HUES48 (cell line): ENCODE measurements at regions not wholly inside any gene's neighbourhood (a gene's known extent, or its start where the extent isn't known, plus 50 kb on each side); places are given as distances from the start of the nearest gene placed in this dataset.

ENCODE experiments used
- H3K27ac ChIP-seq: one replicate; pipeline ENCODE4 v1.7.0; 2013; ENCODE audit warnings: low read depth, low read length, inconsistent platforms
- H3K27me3 ChIP-seq: 2 replicates; pipeline ENCODE4 v1.6.1; 2013; ENCODE audit warnings: mild to moderate bottlenecking, low read length; ENCODE audit not compliant: control insufficient read depth, insufficient read depth
- H3K36me3 ChIP-seq: 2 replicates; pipeline ENCODE4 v1.6.1; 2013; ENCODE audit warnings: low read length; ENCODE audit not compliant: control insufficient read depth, insufficient read depth
- H3K4me1 ChIP-seq: 2 replicates; pipeline ENCODE4 v1.6.1; 2013; ENCODE audit warnings: mild to moderate bottlenecking, low read length; ENCODE audit not compliant: control insufficient read depth, insufficient read depth
- H3K4me3 ChIP-seq: 2 replicates; pipeline ENCODE4 v1.5.1; 2013; ENCODE audit warnings: mild to moderate bottlenecking, low read depth, low read length
- H3K9ac ChIP-seq: 2 replicates; pipeline ENCODE4 v1.6.1; 2013; ENCODE audit warnings: mild to moderate bottlenecking, low read depth, low read length, moderate library complexity
- H3K9me3 ChIP-seq: 2 replicates; pipeline ENCODE4 v1.6.1; 2013; ENCODE audit warnings: low read length; ENCODE audit not compliant: control insufficient read depth, insufficient read depth

- Histone ChIP-seq H3K36me3 (no peaks in the 10 kb centered on the region), H3K4me1 (peaks cover 4% of the 10 kb centered on the region; the same call in 1 of the 2 replicates), H3K9ac (no peak overlapping the region), H3K9me3 (no peaks in the 10 kb centered on the region), H3K27me3 (no peaks in the 10 kb centered on the region), H3K27ac (no peak overlapping the region), H3K4me3 (no peak overlapping the region)
Observed at GRCh38 chr15:62612183-62612733, 430.3 kb upstream of the TPM1 start.

DNA sequence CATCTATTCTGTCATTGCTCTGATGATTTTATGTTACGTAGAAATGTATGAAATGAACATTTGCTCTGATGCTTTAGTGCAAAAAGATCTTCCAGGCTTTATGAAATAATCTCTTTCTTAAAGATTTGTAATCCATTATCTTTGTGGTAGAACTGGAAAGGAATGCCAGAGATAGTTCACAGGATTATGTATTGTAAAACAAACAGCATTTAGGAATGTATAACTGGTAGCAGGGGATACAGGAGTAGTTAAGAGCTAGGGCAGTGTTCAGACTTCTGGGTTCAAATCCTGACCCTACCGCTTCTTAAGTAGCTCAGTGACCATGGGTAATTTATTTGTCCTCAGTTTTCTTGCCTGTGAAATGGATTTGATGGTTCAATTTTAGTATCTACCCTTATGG lies 429.8 kb upstream of the TPM1 start:
- no peaks in the 10 kb centered on the region for H3K9me3 ChIP-seq
- H3K27me3 ChIP-seq: no peaks in the 10 kb centered on the region
- no peak overlapping the region for H3K9ac ChIP-seq
- no peaks in the 10 kb centered on the region for H3K36me3 ChIP-seq
- peaks cover 4% of the 10 kb centered on the region; the same call in 1 of the 2 replicates for H3K4me1 ChIP-seq
- H3K4me3 ChIP-seq: no peak overlapping the region
- H3K27ac ChIP-seq: no peak overlapping the region

GRCh38 chr15:62616746-62617145 lies 425.8 kb upstream of the TPM1 start:
- no peaks in the 10 kb centered on the region for H3K27me3 ChIP-seq
- H3K9me3 ChIP-seq: no peaks in the 10 kb centered on the region
- H3K4me3 ChIP-seq: no peak overlapping the region
- no peak overlapping the region for H3K9ac ChIP-seq
- no peak overlapping the region for H3K27ac ChIP-seq
- H3K36me3 ChIP-seq: no peaks in the 10 kb centered on the region
- peaks cover 4% of the 10 kb centered on the region; the same call in 1 of the 2 replicates for H3K4me1 ChIP-seq

- H3K27me3 ChIP-seq: no peaks in the 10 kb centered on the region
- no peak overlapping the region for H3K9ac ChIP-seq
- H3K4me3 ChIP-seq: no peak overlapping the region
- no peaks in the 10 kb centered on the region for H3K4me1 ChIP-seq
- no peaks in the 10 kb centered on the region for H3K36me3 ChIP-seq
- no peak overlapping the region for H3K27ac ChIP-seq
- no peaks in the 10 kb centered on the region for H3K9me3 ChIP-seq
Observed at GRCh38 chr15:62617741-62618140, 424.8 kb upstream of the TPM1 start.

GRCh38 chr15:62618432-62618831 lies 424.1 kb upstream of the TPM1 start:
- no peaks in the 10 kb centered on the region for H3K27me3 ChIP-seq
- H3K4me1 ChIP-seq: no peaks in the 10 kb centered on the region
- H3K27ac ChIP-seq: no peak overlapping the region
- H3K9me3 ChIP-seq: no peaks in the 10 kb centered on the region
- no peak overlapping the region for H3K4me3 ChIP-seq
- H3K9ac ChIP-seq: no peak overlapping the region
- no peaks in the 10 kb centered on the region for H3K36me3 ChIP-seq

GRCh38 chr15:62618846-62619504 lies 423.6 kb upstream of the TPM1 start:
- Histone ChIP-seq H3K4me1 (no peaks in the 10 kb centered on the region), H3K9me3 (no peaks in the 10 kb centered on the region), H3K9ac (no peak overlapping the region), H3K27me3 (no peaks in the 10 kb centered on the region), H3K27ac (no peak overlapping the region), H3K36me3 (no peaks in the 10 kb centered on the region), H3K4me3 (no peak overlapping the region)

DNA sequence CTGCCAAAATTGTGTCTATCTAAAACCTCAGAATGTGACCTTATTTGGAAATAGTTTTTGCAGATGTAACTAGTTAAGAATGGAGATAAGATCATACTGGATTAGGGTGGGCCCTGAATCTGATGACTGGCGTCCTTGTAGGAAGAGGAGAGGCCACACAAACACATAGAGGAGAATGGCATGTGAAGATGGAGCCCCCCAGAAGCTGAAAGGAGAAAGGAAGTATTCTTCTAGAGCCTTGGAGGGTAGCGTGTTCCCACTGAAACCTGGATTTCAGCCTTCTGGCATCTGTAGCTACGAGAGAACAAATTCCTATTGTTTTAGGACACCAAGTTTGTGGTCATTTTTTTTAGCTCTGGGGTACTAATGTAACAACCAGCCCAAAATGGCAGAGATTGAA lies 423.0 kb upstream of the TPM1 start:
- H3K4me1 ChIP-seq: no peaks in the 10 kb centered on the region
- no peak overlapping the region for H3K4me3 ChIP-seq

DNA sequence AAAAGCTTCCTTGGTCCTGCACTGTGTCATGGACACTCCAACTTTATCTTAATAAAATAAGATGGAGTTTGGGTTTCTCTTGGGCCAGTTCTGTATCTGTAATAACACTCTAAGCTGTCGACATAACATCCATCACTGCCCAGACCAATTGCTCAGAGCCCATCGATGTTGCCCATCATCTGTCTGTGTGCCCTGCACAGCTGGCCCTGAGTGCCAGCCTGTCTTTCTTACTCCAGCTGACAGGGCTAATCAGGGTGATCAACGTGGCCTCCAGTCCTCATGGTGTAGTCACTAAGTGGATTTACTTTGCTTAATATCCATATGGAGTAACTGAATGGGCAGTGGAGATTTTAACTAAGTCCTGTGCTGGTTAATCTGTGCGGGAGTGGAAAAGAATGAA lies 419.8 kb upstream of the TPM1 start:
- no peak overlapping the region for H3K4me3 ChIP-seq
- H3K36me3 ChIP-seq: no peaks in the 10 kb centered on the region
- H3K27ac ChIP-seq: no peak overlapping the region
- no peaks in the 10 kb centered on the region for H3K4me1 ChIP-seq
- no peaks in the 10 kb centered on the region for H3K9me3 ChIP-seq
- H3K9ac ChIP-seq: no peak overlapping the region
- H3K27me3 ChIP-seq: no peaks in the 10 kb centered on the region

More for the DNA sequence above, 423.0 kb upstream of the TPM1 start:
- Histone ChIP-seq H3K9me3 (no peaks in the 10 kb centered on the region), H3K27me3 (no peaks in the 10 kb centered on the region), H3K27ac (no peak overlapping the region), H3K9ac (no peak overlapping the region), H3K36me3 (no peaks in the 10 kb centered on the region)

GRCh38 chr15:62624547-62625378 lies 417.8 kb upstream of the TPM1 start:
- Histone ChIP-seq H3K4me1 (no peaks in the 10 kb centered on the region), H3K9me3 (no peaks in the 10 kb centered on the region), H3K36me3 (no peaks in the 10 kb centered on the region), H3K9ac (no peak overlapping the region), H3K27ac (no peak overlapping the region), H3K27me3 (no peaks in the 10 kb centered on the region), H3K4me3 (no peak overlapping the region)

DNA sequence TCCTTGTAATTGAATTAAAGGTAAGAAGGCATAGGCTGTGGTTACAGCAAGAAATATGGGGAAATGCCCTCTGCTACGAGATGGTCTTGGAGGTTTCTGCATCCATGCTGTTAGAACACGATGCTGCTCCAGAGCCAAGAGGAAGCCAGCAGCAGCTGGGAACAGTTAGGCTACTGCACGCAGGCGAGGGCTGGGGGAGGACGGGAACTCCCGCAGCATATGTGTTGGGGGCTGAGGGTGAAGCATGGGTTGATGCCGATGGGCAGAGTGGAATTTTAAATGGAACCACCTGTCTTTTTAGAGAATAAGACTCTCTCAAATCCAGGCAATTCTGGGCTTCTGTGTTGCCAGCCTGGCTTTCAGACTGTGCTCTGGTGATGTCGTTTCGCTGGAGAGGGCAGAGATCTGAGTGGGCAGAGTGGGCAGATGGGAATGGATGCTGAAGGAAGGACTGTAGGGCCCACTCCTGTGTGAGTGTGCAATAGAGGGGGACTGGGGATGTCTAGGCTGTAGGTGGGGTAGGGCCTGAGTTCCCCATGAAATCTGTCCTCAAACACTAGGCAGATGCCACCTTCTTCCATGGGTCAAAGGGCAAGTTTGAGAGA lies 417.0 kb upstream of the TPM1 start:
- H3K4me3 ChIP-seq: no peak overlapping the region
- no peaks in the 10 kb centered on the region for H3K4me1 ChIP-seq
- H3K9me3 ChIP-seq: no peaks in the 10 kb centered on the region
- H3K27me3 ChIP-seq: no peaks in the 10 kb centered on the region
- H3K36me3 ChIP-seq: no peaks in the 10 kb centered on the region
- H3K27ac ChIP-seq: no peak overlapping the region
- no peak overlapping the region for H3K9ac ChIP-seq

GRCh38 chr15:62626903-62627302 lies 415.6 kb upstream of the TPM1 start:
- no peak overlapping the region for H3K4me3 ChIP-seq
- no peak overlapping the region for H3K27ac ChIP-seq

More at GRCh38 chr15:62626903-62627302, 415.6 kb upstream of the TPM1 start:
- Histone ChIP-seq H3K9ac (no peak overlapping the region), H3K36me3 (no peaks in the 10 kb centered on the region), H3K9me3 (no peaks in the 10 kb centered on the region), H3K27me3 (no peaks in the 10 kb centered on the region), H3K4me1 (no peaks in the 10 kb centered on the region)
